Activated CD4-positive, alpha-beta T cell treated with anti-CD3 and anti-CD28 coated beads, Interleukin-2, amount 10 ng/mL, durations not matched to agents 7 days and 5 days (primary cell): ENCODE measurements at regions not wholly inside any gene's neighbourhood (a gene's known extent, or its start where the extent isn't known, plus 50 kb on each side); places are given as distances from the start of the nearest gene placed in this dataset.
A peak's percentile ranks its signal among the peaks of the same experiment; 100 is the strongest.

Experiments
- microRNA-seq: library from miRNA; unstranded; fragments of <30 nt; microRNA quantifications from one replicate; pipeline ENCODE4 v1.2.0, GENCODE V29; 2021; ENCODE audit warnings: borderline microRNAs expressed, borderline replicate concordance

Small RNA genes in the stretch of these regions (microRNA-seq; reads per million reads assigned to microRNA genes)
- 170 reads per million, percentile 75 among the genes with 10 or more reads in this experiment for gene MIR148A
